ENCODE measurements at regions not wholly inside any gene's neighbourhood (a gene's known extent, or its start where the extent isn't known, plus 50 kb on each side); places are given as distances from the start of the nearest gene placed in this dataset.
"Not testable (repeated sequence)": the region's sequence is repeated elsewhere in the genome, so short reads cannot be mapped to it uniquely, and the experiment has no call there.

GRCh38 chr12:129959889-129960288 is 56.1 kb upstream of the TMEM132D start:
- in situ Hi-C loops (cut with HindIII; ENCODE audit: low sequenced_read_pairs): no loop called here

GRCh38 chr12:129961091-129961490 is 57.3 kb upstream of the TMEM132D start:
- in situ Hi-C loops (cut with HindIII; ENCODE audit: low sequenced_read_pairs): no loop called here

- in situ Hi-C loops (cut with HindIII; ENCODE audit: low sequenced_read_pairs): no loop called here
These were observed 58.0 kb upstream of the TMEM132D start for GRCh38 chr12:129961856-129962255.

GRCh38 chr12:129964300-129964699 is 60.5 kb upstream of the TMEM132D start:
- in situ Hi-C loops (cut with HindIII; ENCODE audit: low sequenced_read_pairs): no loop called here

- in situ Hi-C loops (cut with HindIII; ENCODE audit: low sequenced_read_pairs): no loop called here
These were observed 61.1 kb upstream of the TMEM132D start for GRCh38 chr12:129964826-129965457.

- in situ Hi-C loops (cut with HindIII; ENCODE audit: low sequenced_read_pairs): no loop called here
These were observed 62.5 kb upstream of the TMEM132D start for GRCh38 chr12:129966146-129966995.

- in situ Hi-C loops (cut with HindIII; ENCODE audit: low sequenced_read_pairs): no loop called here
These were observed 67.9 kb upstream of the TMEM132D start for GRCh38 chr12:129971721-129972120.

- in situ Hi-C loops (cut with HindIII; ENCODE audit: low sequenced_read_pairs): no loop called here
These were observed 69.6 kb upstream of the TMEM132D start for GRCh38 chr12:129973236-129973961.

GRCh38 chr12:129984106-129984505 is 80.3 kb upstream of the TMEM132D start:
- in situ Hi-C loops (cut with HindIII; ENCODE audit: low sequenced_read_pairs): no loop called here

- in situ Hi-C loops (cut with HindIII; ENCODE audit: low sequenced_read_pairs): no loop called here
These were observed 84.0 kb upstream of the TMEM132D start for GRCh38 chr12:129987841-129988240.

GRCh38 chr12:129994634-129995033 is 90.8 kb upstream of the TMEM132D start:
- in situ Hi-C loops (cut with HindIII; ENCODE audit: low sequenced_read_pairs): no loop called here

- in situ Hi-C loops (cut with HindIII; ENCODE audit: low sequenced_read_pairs): no loop called here
These were observed 93.4 kb upstream of the TMEM132D start for GRCh38 chr12:129997239-129997638.

GRCh38 chr12:130004310-130004877 is 100.6 kb upstream of the TMEM132D start:
- in situ Hi-C loops (cut with HindIII; ENCODE audit: low sequenced_read_pairs): not testable (repeated sequence)

- in situ Hi-C loops (cut with HindIII; ENCODE audit: low sequenced_read_pairs): no loop called here
These were observed 103.9 kb upstream of the TMEM132D start for GRCh38 chr12:130007771-130008170.

- in situ Hi-C loops (cut with HindIII; ENCODE audit: low sequenced_read_pairs): no loop called here
These were observed 104.4 kb upstream of the TMEM132D start for GRCh38 chr12:130008241-130008640.

- in situ Hi-C loops (cut with HindIII; ENCODE audit: low sequenced_read_pairs): loop anchor here (10.0 kb wide), 1 partner anchor 225 kb away; no protein-coding TSS in a partner anchor
These were observed 106.1 kb upstream of the TMEM132D start for GRCh38 chr12:130009961-130010360.

GRCh38 chr12:130011611-130012385 is 108.0 kb upstream of the TMEM132D start:
- in situ Hi-C loops (cut with HindIII; ENCODE audit: low sequenced_read_pairs): loop anchor here (10.0 kb wide), 1 partner anchor 227 kb away; no protein-coding TSS in a partner anchor

- in situ Hi-C loops (cut with HindIII; ENCODE audit: low sequenced_read_pairs): loop anchor here (10.0 kb wide), 1 partner anchor 229 kb away; no protein-coding TSS in a partner anchor
These were observed 110.1 kb upstream of the TMEM132D start for GRCh38 chr12:130013771-130014484.

- in situ Hi-C loops (cut with HindIII; ENCODE audit: low sequenced_read_pairs): loop anchor here (10.0 kb wide), 1 partner anchor 230 kb away; no protein-coding TSS in a partner anchor
These were observed 110.6 kb upstream of the TMEM132D start for GRCh38 chr12:130014485-130014807.

- in situ Hi-C loops (cut with HindIII; ENCODE audit: low sequenced_read_pairs): loop anchor here (10.0 kb wide), 1 partner anchor 231 kb away; no protein-coding TSS in a partner anchor
These were observed 112.4 kb upstream of the TMEM132D start for GRCh38 chr12:130016194-130016593.

All from endothelial cell of hepatic sinusoid (primary cell).